Neural progenitor cell (in vitro differentiated cells): ENCODE measurements at regions not wholly inside any gene's neighbourhood (a gene's known extent, or its start where the extent isn't known, plus 50 kb on each side); places are given as distances from the start of the nearest gene placed in this dataset.

ENCODE experiments used
- CTCF ChIP-seq: fragments of 200-600 bp; sonication (generic); IDR thresholded peaks from 2 replicates; pipeline ENCODE4 v1.5.1; 2017; ENCODE audit warnings: antibody characterized with exemption, mild to moderate bottlenecking
- EZH2 ChIP-seq: fragments of 200-600 bp; sonication (generic); IDR thresholded peaks from 2 replicates; pipeline ENCODE4 v1.6.1; 2017; ENCODE audit warnings: antibody characterized with exemption, mild to moderate bottlenecking, moderate library complexity
- EZH2phosphoT487 ChIP-seq: fragments of 200-600 bp; sonication (generic); IDR thresholded peaks from 2 replicates; pipeline ENCODE4 v1.6.1; 2017; ENCODE audit warnings: antibody characterized with exemption

GRCh38 chr10:62990126-62990525, 143.0 kb upstream of the NRBF2 start:
- TF ChIP-seq CTCF (no peak), EZH2 (no peak), EZH2phosphoT487 (no peak)
